ENCODE measurements at regions not wholly inside any gene's neighbourhood (a gene's known extent, or its start where the extent isn't known, plus 50 kb on each side); places are given as distances from the start of the nearest gene placed in this dataset.
"Not testable (repeated sequence)": the region's sequence is repeated elsewhere in the genome, so short reads cannot be mapped to it uniquely, and the experiment has no call there.

DNA sequence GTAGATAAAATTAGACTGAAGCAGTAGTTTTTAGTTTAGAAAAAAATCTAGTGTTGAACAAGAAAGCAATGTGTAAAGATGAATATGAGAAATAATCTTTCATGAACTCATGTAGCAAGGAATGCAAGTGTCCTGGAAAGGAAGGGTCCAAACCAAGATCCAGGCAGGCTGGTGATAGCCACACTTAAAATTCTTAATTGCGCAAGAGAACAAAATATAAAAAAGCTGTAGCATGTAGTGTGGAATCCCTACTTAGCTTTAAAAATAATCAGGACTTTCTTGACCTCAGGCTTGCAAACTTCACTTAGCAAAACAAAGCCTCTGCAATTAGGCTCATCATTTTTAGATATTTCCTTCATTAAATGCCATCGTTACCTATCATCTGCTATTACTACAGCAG lies 2186.1 kb upstream of the RAG2 start:
- Histone ChIP-seq H3K27ac (no peak overlapping the region), H3K4me3 (ENCODE audit: low read depth in 1 of 2, low read length in 1 of 2) (no peak overlapping the region), H3K9me3 (no peaks in the 10 kb centered on the region), H3K4me1 (ENCODE audit: control insufficient read depth in 1 of 2, insufficient read depth in 1 of 2, low read depth in 1 of 2, low read length in 1 of 2) (no peaks in the 10 kb centered on the region), H3K27me3 (no peaks in the 10 kb centered on the region), H3K36me3 (no peaks in the 10 kb centered on the region)
- TF ChIP-seq, protein P1, sequence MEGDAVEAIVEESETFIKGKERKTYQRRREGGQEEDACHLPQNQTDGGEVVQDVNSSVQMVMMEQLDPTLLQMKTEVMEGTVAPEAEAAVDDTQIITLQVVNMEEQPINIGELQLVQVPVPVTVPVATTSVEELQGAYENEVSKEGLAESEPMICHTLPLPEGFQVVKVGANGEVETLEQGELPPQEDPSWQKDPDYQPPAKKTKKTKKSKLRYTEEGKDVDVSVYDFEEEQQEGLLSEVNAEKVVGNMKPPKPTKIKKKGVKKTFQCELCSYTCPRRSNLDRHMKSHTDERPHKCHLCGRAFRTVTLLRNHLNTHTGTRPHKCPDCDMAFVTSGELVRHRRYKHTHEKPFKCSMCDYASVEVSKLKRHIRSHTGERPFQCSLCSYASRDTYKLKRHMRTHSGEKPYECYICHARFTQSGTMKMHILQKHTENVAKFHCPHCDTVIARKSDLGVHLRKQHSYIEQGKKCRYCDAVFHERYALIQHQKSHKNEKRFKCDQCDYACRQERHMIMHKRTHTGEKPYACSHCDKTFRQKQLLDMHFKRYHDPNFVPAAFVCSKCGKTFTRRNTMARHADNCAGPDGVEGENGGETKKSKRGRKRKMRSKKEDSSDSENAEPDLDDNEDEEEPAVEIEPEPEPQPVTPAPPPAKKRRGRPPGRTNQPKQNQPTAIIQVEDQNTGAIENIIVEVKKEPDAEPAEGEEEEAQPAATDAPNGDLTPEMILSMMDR (IDR thresholded peaks at IDR 0.05) = no peak

DNA sequence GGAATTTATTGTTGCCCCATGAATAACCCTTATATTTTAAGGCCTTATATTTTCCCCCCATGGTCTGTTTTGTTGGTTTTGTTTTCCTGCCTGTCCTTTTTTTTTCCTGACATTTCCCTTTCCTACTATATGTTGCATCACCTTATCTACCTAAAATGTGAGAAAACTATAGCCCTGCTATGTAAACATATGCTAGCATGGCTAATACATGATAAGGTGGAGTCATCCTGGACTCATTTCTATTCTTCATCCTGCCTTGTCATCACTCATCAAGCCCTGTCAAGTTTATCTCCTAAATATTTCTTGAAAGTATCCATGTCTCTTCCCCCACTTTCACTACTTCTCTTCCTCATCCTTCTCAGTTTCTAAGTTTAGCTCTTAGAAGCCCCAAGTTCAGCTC lies 2168.8 kb upstream of the RAG2 start:
- H3K4me1 ChIP-seq (ENCODE audit: control insufficient read depth in 1 of 2, insufficient read depth in 1 of 2, low read depth in 1 of 2, low read length in 1 of 2) = no peaks in the 10 kb centered on the region
- no peaks in the 10 kb centered on the region for H3K9me3 ChIP-seq
- no peaks in the 10 kb centered on the region for H3K27me3 ChIP-seq
- no peak overlapping the region for H3K4me3 ChIP-seq (ENCODE audit: low read depth in 1 of 2, low read length in 1 of 2)
- TF ChIP-seq, protein P1 (IDR thresholded peaks at IDR 0.05) = no peak
- H3K27ac ChIP-seq = no peak overlapping the region
- H3K36me3 ChIP-seq = no peaks in the 10 kb centered on the region

DNA sequence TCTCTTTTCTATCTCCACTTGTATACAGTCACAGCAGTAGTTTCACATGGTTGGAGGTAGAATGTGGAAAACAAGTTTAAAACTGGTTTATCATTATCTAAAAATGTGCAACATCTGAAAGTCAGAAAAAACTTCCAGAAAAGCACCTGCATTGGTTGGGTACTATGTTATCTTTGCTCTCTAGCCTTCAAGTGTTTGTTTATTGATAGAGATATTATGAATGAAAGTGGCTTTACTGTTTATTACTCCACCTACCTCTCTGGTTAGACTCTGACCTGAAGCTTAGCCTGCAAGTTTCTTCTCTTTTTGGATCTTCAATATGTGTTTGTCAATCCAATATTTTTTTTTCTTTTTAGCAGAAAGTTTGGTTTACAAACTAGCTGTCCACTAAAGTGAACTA lies 2161.4 kb upstream of the RAG2 start:
- Histone ChIP-seq H3K4me1 (ENCODE audit: control insufficient read depth in 1 of 2, insufficient read depth in 1 of 2, low read depth in 1 of 2, low read length in 1 of 2) (no peaks in the 10 kb centered on the region), H3K4me3 (ENCODE audit: low read depth in 1 of 2, low read length in 1 of 2) (no peak overlapping the region), H3K9me3 (no peaks in the 10 kb centered on the region), H3K27me3 (no peaks in the 10 kb centered on the region), H3K36me3 (no peaks in the 10 kb centered on the region), H3K27ac (no peak overlapping the region)
- TF ChIP-seq, protein P1 (IDR thresholded peaks at IDR 0.05) = no peak

DNA sequence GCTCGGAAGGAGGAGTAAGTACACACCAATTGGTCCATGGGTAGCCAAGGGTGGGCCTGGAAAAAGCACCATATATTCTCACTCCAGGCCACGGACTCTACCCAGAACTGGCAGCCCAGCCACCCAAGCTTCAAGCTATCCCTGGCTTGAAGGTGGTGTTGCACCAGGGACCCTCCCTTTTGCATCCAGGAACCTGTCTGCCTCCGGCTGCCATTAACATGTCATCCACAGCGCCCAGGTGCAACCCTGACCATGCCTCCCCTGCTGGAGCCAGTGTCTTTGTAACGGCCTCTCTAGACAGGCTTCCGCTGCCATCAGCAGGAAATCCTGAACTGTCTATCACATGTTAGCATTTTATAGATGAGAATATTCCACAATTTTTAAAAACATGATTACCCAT lies 2158.5 kb upstream of the RAG2 start:
- H3K4me3 ChIP-seq (ENCODE audit: low read depth in 1 of 2, low read length in 1 of 2) = no peak overlapping the region
- no peaks in the 10 kb centered on the region for H3K9me3 ChIP-seq
- no peaks in the 10 kb centered on the region for H3K36me3 ChIP-seq
- H3K27me3 ChIP-seq = no peaks in the 10 kb centered on the region
- no peak overlapping the region for H3K27ac ChIP-seq
- no peaks in the 10 kb centered on the region for H3K4me1 ChIP-seq (ENCODE audit: control insufficient read depth in 1 of 2, insufficient read depth in 1 of 2, low read depth in 1 of 2, low read length in 1 of 2)
- TF ChIP-seq, protein P1 (IDR thresholded peaks at IDR 0.05) = no peak

DNA sequence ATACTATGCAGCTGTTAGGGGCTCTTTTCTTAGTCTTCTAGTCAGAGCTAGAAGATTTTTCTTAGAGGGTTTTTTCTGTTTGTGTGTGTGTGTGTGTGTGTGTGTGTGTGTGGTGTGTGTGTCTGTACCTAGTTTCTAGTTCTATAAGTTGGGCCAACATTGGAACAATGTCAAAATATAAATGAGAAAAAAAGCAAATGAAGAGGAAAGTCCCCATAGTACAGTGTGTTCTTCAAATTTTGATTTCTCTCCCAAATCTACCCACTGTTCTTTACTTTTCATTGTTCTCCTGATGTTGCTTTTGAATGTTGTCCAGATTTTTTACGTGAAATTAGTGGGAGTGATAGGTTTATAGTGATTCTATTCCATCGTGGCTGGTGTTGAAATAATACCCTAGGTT lies 2153.4 kb upstream of the RAG2 start:
- TF ChIP-seq, protein P1 (IDR thresholded peaks at IDR 0.05) = no peak
- Histone ChIP-seq H3K27me3 (no peaks in the 10 kb centered on the region), H3K27ac (no peak overlapping the region), H3K9me3 (no peaks in the 10 kb centered on the region), H3K4me1 (ENCODE audit: control insufficient read depth in 1 of 2, insufficient read depth in 1 of 2, low read depth in 1 of 2, low read length in 1 of 2) (no peaks in the 10 kb centered on the region), H3K4me3 (ENCODE audit: low read depth in 1 of 2, low read length in 1 of 2) (no peak overlapping the region), H3K36me3 (no peaks in the 10 kb centered on the region)

DNA sequence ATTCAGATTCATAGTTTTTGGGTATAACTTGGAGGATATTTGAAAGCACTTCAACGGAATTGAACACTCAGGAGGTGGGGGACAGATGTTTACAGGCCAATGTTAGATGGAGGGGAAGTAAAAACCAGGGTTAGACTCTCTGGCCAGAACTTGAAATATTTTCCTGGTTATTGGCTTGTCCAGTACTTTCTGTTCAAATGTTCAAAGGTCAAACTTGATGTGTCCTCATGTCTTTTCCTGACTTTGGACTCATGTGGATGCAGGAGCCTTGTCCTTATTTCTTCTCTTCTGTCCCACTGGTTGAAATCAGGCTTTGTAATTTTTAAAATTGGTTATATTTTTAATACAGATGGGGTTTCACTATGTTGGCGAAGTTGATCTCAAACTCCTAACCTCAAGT lies 2148.5 kb upstream of the RAG2 start:
- H3K36me3 ChIP-seq; H3K4me3 ChIP-seq (ENCODE audit: low read depth in 1 of 2, low read length in 1 of 2); H3K27ac ChIP-seq; H3K9me3 ChIP-seq; H3K27me3 ChIP-seq; H3K4me1 ChIP-seq (ENCODE audit: control insufficient read depth in 1 of 2, insufficient read depth in 1 of 2, low read depth in 1 of 2, low read length in 1 of 2): not testable (repeated sequence)

All from neutrophil (primary cell).